ENCODE measurements at regions not wholly inside any gene's neighbourhood (a gene's known extent, or its start where the extent isn't known, plus 50 kb on each side); places are given as distances from the start of the nearest gene placed in this dataset.

GRCh38 chr1:118258975-118259374 is 73.9 kb upstream of the SPAG17 start:
- no peak for DNase-seq
- Histone ChIP-seq H3K27me3 (replicated peaks) (no peaks in the 10 kb centered on the region), H3K4me3 (ENCODE audit: low read depth, low read length) (no peak overlapping the region), H3K27ac (no peak overlapping the region), H3K36me3 (replicated peaks) (no peaks in the 10 kb centered on the region)
- in situ Hi-C loops (cut with HindIII; ENCODE audit: low pct_ligation_motif_present, low sequenced_read_pairs) = no loop called here
- no peak for TF ChIP-seq CTCF (IDR thresholded peaks at IDR 0.05; ENCODE audit: low read depth, low read length, missing control alignments)

DNA sequence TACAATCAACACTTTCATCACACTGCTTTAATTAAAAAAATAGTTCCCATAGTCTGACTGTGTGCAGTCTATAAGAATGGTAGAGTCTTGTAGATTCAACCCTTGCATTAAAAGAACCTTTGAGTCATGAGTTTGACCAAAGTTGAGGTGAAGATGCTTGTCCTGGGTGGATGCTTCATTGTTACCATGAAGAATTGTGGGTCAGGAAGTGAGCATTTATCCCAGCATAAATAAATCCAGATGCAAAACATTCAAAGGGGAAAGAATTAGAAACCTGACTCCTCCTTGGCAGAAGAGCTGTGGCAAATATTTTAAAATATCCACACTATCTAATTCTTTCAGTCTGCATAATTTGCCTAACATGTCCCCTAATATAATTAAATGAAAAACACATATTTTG is 72.9 kb upstream of the SPAG17 start:
- no peak for DNase-seq
- no peak overlapping the region for H3K27ac ChIP-seq
- TF ChIP-seq CTCF (IDR thresholded peaks at IDR 0.05; ENCODE audit: low read depth, low read length, missing control alignments) = no peak
- in situ Hi-C loops (cut with HindIII; ENCODE audit: low pct_ligation_motif_present, low sequenced_read_pairs) = no loop called here
- no peaks in the 10 kb centered on the region for H3K27me3 ChIP-seq (replicated peaks)
- no peak overlapping the region for H3K4me3 ChIP-seq (ENCODE audit: low read depth, low read length)
- H3K36me3 ChIP-seq (replicated peaks) = no peaks in the 10 kb centered on the region

- no peak for TF ChIP-seq CTCF (IDR thresholded peaks at IDR 0.05; ENCODE audit: low read depth, low read length, missing control alignments)
- H3K36me3 ChIP-seq (replicated peaks) = no peaks in the 10 kb centered on the region
- H3K27me3 ChIP-seq (replicated peaks) = no peaks in the 10 kb centered on the region
- H3K27ac ChIP-seq = no peak overlapping the region
- DNase-seq = no peak
- in situ Hi-C loops (cut with HindIII; ENCODE audit: low pct_ligation_motif_present, low sequenced_read_pairs) = no loop called here
- H3K4me3 ChIP-seq (ENCODE audit: low read depth, low read length) = no peak overlapping the region
Observed at GRCh38 chr1:118254491-118255425, 69.7 kb upstream of the SPAG17 start.

DNA sequence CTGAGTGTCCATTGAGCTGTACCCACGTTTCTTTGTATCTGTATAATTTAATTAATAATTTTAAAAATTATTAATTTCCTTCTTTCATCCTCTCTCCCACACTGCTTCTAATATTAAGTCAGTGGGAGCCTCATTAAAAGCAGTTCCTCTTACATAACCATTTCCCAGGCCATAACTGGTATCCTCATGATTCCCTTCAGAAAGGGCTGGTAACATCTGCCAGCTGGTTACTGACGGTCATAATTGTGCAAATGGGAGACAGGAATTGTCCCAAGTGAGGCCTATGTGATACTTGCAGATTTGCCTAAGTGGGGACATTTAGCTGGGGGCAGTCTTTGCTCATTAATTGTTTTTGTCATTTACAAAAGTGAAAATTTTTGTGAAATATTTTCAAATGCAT is 69.0 kb upstream of the SPAG17 start:
- no peak overlapping the region for H3K27ac ChIP-seq

GRCh38 chr1:118253053-118253915 is 68.3 kb upstream of the SPAG17 start:
- in situ Hi-C loops (cut with HindIII; ENCODE audit: low pct_ligation_motif_present, low sequenced_read_pairs) = no loop called here

More for the DNA sequence above, 69.0 kb upstream of the SPAG17 start:
- TF ChIP-seq CTCF (IDR thresholded peaks at IDR 0.05; ENCODE audit: low read depth, low read length, missing control alignments) = no peak
- H3K4me3 ChIP-seq (ENCODE audit: low read depth, low read length) = no peak overlapping the region
- in situ Hi-C loops (cut with HindIII; ENCODE audit: low pct_ligation_motif_present, low sequenced_read_pairs) = no loop called here
- no peaks in the 10 kb centered on the region for H3K27me3 ChIP-seq (replicated peaks)
- no peaks in the 10 kb centered on the region for H3K36me3 ChIP-seq (replicated peaks)
- no peak for DNase-seq

More at GRCh38 chr1:118253053-118253915, 68.3 kb upstream of the SPAG17 start:
- Histone ChIP-seq H3K27me3 (replicated peaks) (no peaks in the 10 kb centered on the region), H3K27ac (no peak overlapping the region), H3K4me3 (ENCODE audit: low read depth, low read length) (no peak overlapping the region), H3K36me3 (replicated peaks) (no peaks in the 10 kb centered on the region)
- no peak for TF ChIP-seq CTCF (IDR thresholded peaks at IDR 0.05; ENCODE audit: low read depth, low read length, missing control alignments)
- no peak for DNase-seq
